GM12878 (cell line): ENCODE measurements at regions not wholly inside any gene's neighbourhood (a gene's known extent, or its start where the extent isn't known, plus 50 kb on each side); places are given as distances from the start of the nearest gene placed in this dataset.

Source experiments
- ATAC-seq: fragments of 200-7000 bp; cut with Tn5 transposase; 3 replicates; pipeline ENCODE4 v1.9.1; 2020; ENCODE audit warnings: mild to moderate bottlenecking, moderate library complexity
- BruUV-seq: library from RNA; stranded (reverse); fragments of 400-500 nt; replicated peaks from 2 replicates; lab custom pipeline; 2021; lab: Mats Ljungman, UMichigan
- CTCF ChIA-PET: fragments of 300-600 bp; sonication (Branson Sonifier 250); formaldehyde crosslinking; extraction: SDS; loops from one replicate; lab custom pipeline; 2021; ENCODE audit warnings: inconsistent platforms; lab: Yijun Ruan, JAX
- POLR2A ChIA-PET: fragments of 350-600 bp; formaldehyde crosslinking; extraction: SDS; loops from one replicate; lab custom pipeline; 2021; ENCODE audit warnings: inconsistent platforms; lab: Charles Lee
- RAD21 ChIA-PET: fragments of 300-600 bp; sonication (Branson Sonifier 250); formaldehyde crosslinking; loops from one replicate; lab custom pipeline; 2023; ENCODE audit warnings: antibody characterized with exemption; ENCODE audit not compliant: unreplicated experiment; lab: Charles Lee
- SMC1A ChIA-PET: fragments of 300-600 bp; sonication (Branson Sonifier 250); formaldehyde crosslinking; loops from one replicate; lab custom pipeline; 2023; ENCODE audit not compliant: unreplicated experiment, uncharacterized antibody; lab: Charles Lee
- DNase-seq: peaks from one replicate; pipeline ENCODE4 v3.0.0-alpha.2; 2011; ENCODE audit warnings: low read depth, low spot score
- FAIRE-seq: peaks from 3 replicates; lab custom pipeline; 2011; peaks lifted over from hg19 to GRCh38; lab: Jason Lieb, UNC
- H2AFZ ChIP-seq: 2 replicates; pipeline ENCODE4 v1.6.0; 2011; ENCODE audit warnings: low read depth, low read length, control low read depth; ENCODE audit not compliant: control insufficient read depth
- H3K27ac ChIP-seq: 2 replicates; pipeline ENCODE4 v1.5.1; 2011; ENCODE audit warnings: control low read depth; ENCODE audit not compliant: control insufficient read depth, insufficient read depth
- H3K27me3 ChIP-seq, 2 experiments: replicated peaks in 1 of 2; 2 replicates each; pipeline versions ENCODE4 v1.6.0 to v1.6.1; 2011; ENCODE audit warnings: low read length in 1 of 2; ENCODE audit not compliant: control insufficient read depth in 2 of 2, insufficient read depth in 2 of 2
- H3K36me3 ChIP-seq, 2 experiments: 2 replicates each; pipeline ENCODE4 v1.5.1; 2011; ENCODE audit warnings: low read length in 1 of 2; ENCODE audit not compliant: control insufficient read depth in 2 of 2, insufficient read depth in 2 of 2
- H3K4me1 ChIP-seq: 2 replicates; pipeline ENCODE4 v1.6.1; 2011; ENCODE audit warnings: mild to moderate bottlenecking, low read length, moderate library complexity, mixed read lengths; ENCODE audit not compliant: control insufficient read depth, insufficient read depth
- H3K4me2 ChIP-seq: 2 replicates; pipeline ENCODE4 v1.6.0; 2011; ENCODE audit warnings: control low read depth; ENCODE audit not compliant: control insufficient read depth, insufficient read depth
- H3K4me3 ChIP-seq: fragments of 200-600 bp; sonication (generic); 2 replicates; pipeline ENCODE4 v1.5.1; 2016
- H3K79me2 ChIP-seq: 2 replicates; pipeline ENCODE4 v1.6.0; 2011; ENCODE audit warnings: low read length; ENCODE audit not compliant: control insufficient read depth, insufficient read depth
- H3K9ac ChIP-seq: 2 replicates; pipeline ENCODE4 v1.8.0; 2011; ENCODE audit warnings: low read length, control low read depth, mixed read lengths; ENCODE audit not compliant: control insufficient read depth, insufficient read depth
- H3K9me3 ChIP-seq: replicated peaks from 3 replicates; pipeline ENCODE4 v1.5.1; 2011; ENCODE audit warnings: mild to moderate bottlenecking, low read length; ENCODE audit not compliant: control insufficient read depth, insufficient read depth
- H4K20me1 ChIP-seq: 2 replicates; pipeline ENCODE4 v1.6.0; 2011; ENCODE audit not compliant: control insufficient read depth, insufficient read depth
- HDAC2 ChIP-seq: fragments of 200-600 bp; sonication (generic); IDR thresholded peaks from 2 replicates; pipeline ENCODE4 v1.6.1; 2017
- IKZF2 ChIP-seq, 2 experiments: fragments of 450-650 bp; IDR thresholded peaks; 2 replicates each; pipeline ENCODE4 v1.6.1; 2017; ENCODE audit warnings: mild to moderate bottlenecking in 2 of 2, moderate library complexity in 2 of 2
- MEF2B ChIP-seq: fragments of 450-650 bp; IDR thresholded peaks from 2 replicates; pipeline ENCODE4 v1.6.1; 2018; ENCODE audit warnings: mild to moderate bottlenecking, moderate library complexity; ENCODE audit not compliant: partially characterized antibody, poor library complexity, severe bottlenecking
- PRDM15 ChIP-seq: fragments of 450-650 bp; formaldehyde crosslinking; IDR thresholded peaks from 2 replicates; pipeline ENCODE4 v1.4.0; 2020; ENCODE audit warnings: mild to moderate bottlenecking, moderate library complexity
- RAD21 ChIP-seq: IDR thresholded peaks from 2 replicates; pipeline ENCODE4 v1.6.1; 2011; ENCODE audit warnings: mild to moderate bottlenecking, low read depth, low read length, moderate library complexity; ENCODE audit not compliant: insufficient read depth
- RUNX3 ChIP-seq: IDR thresholded peaks from 2 replicates; pipeline ENCODE4 v1.6.1; 2012; ENCODE audit warnings: low read length, inconsistent platforms
- SMARCA5 ChIP-seq: fragments of 450-650 bp; IDR thresholded peaks from 2 replicates; pipeline ENCODE4 v1.6.1; 2017; ENCODE audit warnings: mild to moderate bottlenecking
- SUZ12 ChIP-seq: fragments of 200-600 bp; sonication (generic); IDR thresholded peaks from one replicate; pipeline ENCODE4 v1.6.1; 2018; ENCODE audit warnings: antibody characterized with exemption, mild to moderate bottlenecking; ENCODE audit not compliant: unreplicated experiment
- USF2 ChIP-seq: IDR thresholded peaks from 2 replicates; pipeline ENCODE4 v1.6.1; 2011; ENCODE audit warnings: low read depth, low read length, improper control_type of control experiment, borderline replicate concordance
- YY1 ChIP-seq: IDR thresholded peaks from 2 replicates; pipeline ENCODE4 v1.6.1; 2011; ENCODE audit warnings: low read depth, mild to moderate bottlenecking, low read length
- ZBTB11 ChIP-seq: fragments of 450-650 bp; formaldehyde crosslinking; IDR thresholded peaks from 2 replicates; pipeline ENCODE4 v1.5.0; 2022; ENCODE audit warnings: mild to moderate bottlenecking, missing genetic modification characterization
- ZNF207 ChIP-seq: fragments of 450-650 bp; IDR thresholded peaks from 2 replicates; pipeline ENCODE4 v1.6.1; 2014; ENCODE audit warnings: antibody characterized with exemption, mild to moderate bottlenecking, borderline replicate concordance
- ZNF687 ChIP-seq: fragments of 450-650 bp; IDR thresholded peaks from 2 replicates; pipeline ENCODE4 v1.6.1; 2017; ENCODE audit warnings: mild to moderate bottlenecking, moderate library complexity
- ZZZ3 ChIP-seq: IDR thresholded peaks from 2 replicates; pipeline ENCODE4 v1.6.1; 2011; ENCODE audit warnings: low read depth; ENCODE audit not compliant: control insufficient read depth, insufficient read length
- WGBS: methylation state at CpG from one replicate; pipeline ENCODE4 v1.1.6; 2016; ENCODE audit warnings: low lambda C conversion rate; ENCODE audit not compliant: insufficient replicate concordance, insufficient coverage; ENCODE audit errors: missing lambda C conversion rate; 5-methylcytosine and 5-hydroxymethylcytosine counted together
- in situ Hi-C: fragments of 300-500 bp; cut with MboI; formaldehyde crosslinking; loops from 9 replicates; pipeline ENCODE4 v1.14.3; 2018; ENCODE audit warnings: mixed read lengths
- intact Hi-C: fragments of 100-400 bp; cut with micrococcal nuclease; formaldehyde crosslinking; loops from one replicate; pipeline ENCODE4 v1.14.2; 2022; ENCODE audit not compliant: unreplicated experiment

GRCh38 chr13:54390841-54391240 lies 1362.2 kb downstream of the OLFM4 start:
- H3K9me3 ChIP-seq: no peaks in the 10 kb centered on the region
- FAIRE-seq: no peak
- CTCF ChIA-PET: no interaction called here
- TF ChIP-seq PRDM15 (CRISPR knock-in tag) (no peak), HDAC2 (no peak), ZNF687 (no peak), ZBTB11 (no peak), MEF2B (no peak), YY1 (no peak), SMARCA5 (no peak), ZZZ3 (no peak), RUNX3 (no peak), IKZF2 (IDR thresholded peaks at IDR 0.05) (no peak), USF2 (no peak), SUZ12 (no peak), RAD21 (no peak), ZNF207 (no peak)

More at GRCh38 chr13:54390841-54391240, 1362.2 kb downstream of the OLFM4 start:
- no TSS peak for BruUV-seq
- Histone ChIP-seq H4K20me1 (no peaks in the 10 kb centered on the region), H3K4me1 (no peaks in the 10 kb centered on the region), H3K4me3 (no peak overlapping the region), H3K27ac (no peak overlapping the region), H3K79me2 (no peaks in the 10 kb centered on the region), H3K9ac (no peak overlapping the region), H3K4me2 (no peak overlapping the region), H3K36me3 (no peaks in the 10 kb centered on the region), H3K27me3 (no peaks in the 10 kb centered on the region), H2AFZ (no peak overlapping the region)
- DNase-seq (no peak), ATAC-seq (no peak)
- ChIA-PET SMC1A (no interaction called here), POLR2A (no interaction called here), RAD21 (no interaction called here)
- intact Hi-C loops (no loop called here), in situ Hi-C loops (no loop called here)
- 24% methylated on average over 2 of the region's 2 CpGs for WGBS
